RWPE1 (cell line): ENCODE measurements at regions not wholly inside any gene's neighbourhood (a gene's known extent, or its start where the extent isn't known, plus 50 kb on each side); places are given as distances from the start of the nearest gene placed in this dataset.

Experiments used
- CTCF ChIA-PET: fragments of 350-600 bp; sonication (Branson Sonifier 250); formaldehyde crosslinking; extraction: SDS; loops from one replicate; lab custom pipeline; 2021; lab: Yijun Ruan, JAX
- POLR2A ChIA-PET: fragments of 400-600 bp; formaldehyde crosslinking; extraction: SDS; loops from one replicate; lab custom pipeline; 2020; ENCODE audit warnings: antibody characterized with exemption; ENCODE audit not compliant: low non-redundant PET; lab: Yijun Ruan, JAX
- DNase-seq: peaks from one replicate; pipeline ENCODE4 v3.0.0; 2012; ENCODE audit warnings: low spot score
- H3K27ac ChIP-seq: fragments of 450-650 bp; 2 replicates; pipeline ENCODE4 v1.5.1; 2017
- TF ChIP-seq, protein P1 (sequence below): fragments of 450-650 bp; conservative IDR thresholded peaks from 2 replicates; pipeline ENCODE4 v1.5.1; 2017; ENCODE audit warnings: low read depth, mild to moderate bottlenecking

DNA sequence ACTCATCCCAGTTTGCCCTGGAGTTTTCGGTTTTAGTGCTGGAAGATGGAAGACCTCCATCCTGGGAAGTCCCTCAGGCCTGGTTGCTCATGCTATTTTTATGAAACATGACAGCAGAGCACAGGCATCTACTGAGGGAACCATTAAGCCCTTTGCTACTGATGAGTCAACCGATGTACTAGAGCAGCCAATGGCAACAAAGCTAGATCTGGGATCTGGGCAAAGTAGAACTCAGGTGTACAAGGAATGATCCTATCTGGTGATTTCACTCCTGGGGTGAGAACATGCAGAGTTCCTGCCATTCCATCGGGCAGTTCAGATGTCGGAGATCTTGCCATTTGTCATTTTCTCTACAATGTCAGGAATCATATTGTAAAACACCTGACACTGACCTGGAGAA is 166.2 kb upstream of the NSMCE3 start:
- DNase-seq = peak; percentile 21
- H3K27ac ChIP-seq = no peak overlapping the region
- POLR2A ChIA-PET = no interaction called here
- CTCF ChIA-PET = interaction anchor here (0.6 kb wide), 1 partner anchor 72 kb away, joined by 3 read pairs; no protein-coding TSS in a partner anchor
- TF ChIP-seq, protein P1, sequence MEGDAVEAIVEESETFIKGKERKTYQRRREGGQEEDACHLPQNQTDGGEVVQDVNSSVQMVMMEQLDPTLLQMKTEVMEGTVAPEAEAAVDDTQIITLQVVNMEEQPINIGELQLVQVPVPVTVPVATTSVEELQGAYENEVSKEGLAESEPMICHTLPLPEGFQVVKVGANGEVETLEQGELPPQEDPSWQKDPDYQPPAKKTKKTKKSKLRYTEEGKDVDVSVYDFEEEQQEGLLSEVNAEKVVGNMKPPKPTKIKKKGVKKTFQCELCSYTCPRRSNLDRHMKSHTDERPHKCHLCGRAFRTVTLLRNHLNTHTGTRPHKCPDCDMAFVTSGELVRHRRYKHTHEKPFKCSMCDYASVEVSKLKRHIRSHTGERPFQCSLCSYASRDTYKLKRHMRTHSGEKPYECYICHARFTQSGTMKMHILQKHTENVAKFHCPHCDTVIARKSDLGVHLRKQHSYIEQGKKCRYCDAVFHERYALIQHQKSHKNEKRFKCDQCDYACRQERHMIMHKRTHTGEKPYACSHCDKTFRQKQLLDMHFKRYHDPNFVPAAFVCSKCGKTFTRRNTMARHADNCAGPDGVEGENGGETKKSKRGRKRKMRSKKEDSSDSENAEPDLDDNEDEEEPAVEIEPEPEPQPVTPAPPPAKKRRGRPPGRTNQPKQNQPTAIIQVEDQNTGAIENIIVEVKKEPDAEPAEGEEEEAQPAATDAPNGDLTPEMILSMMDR = no peak

DNA sequence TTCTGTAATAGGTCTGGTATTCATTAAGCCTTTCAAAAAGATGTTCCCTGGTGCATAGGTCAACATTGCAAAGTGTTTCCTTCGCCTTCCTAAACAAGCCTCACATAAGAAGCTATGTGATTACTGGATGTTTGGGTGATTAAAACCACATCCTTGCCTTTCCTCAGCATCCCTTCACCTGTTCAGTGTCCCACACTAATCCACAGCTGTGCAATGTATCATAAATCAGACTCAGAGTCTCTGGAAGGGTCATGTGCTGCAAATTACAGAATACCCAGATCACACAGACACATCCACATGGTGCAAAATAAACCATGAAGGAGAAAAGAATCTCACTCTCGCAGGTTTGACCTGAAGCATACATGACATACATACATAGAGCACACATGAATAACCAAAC is 164.7 kb upstream of the NSMCE3 start:
- CTCF ChIA-PET = no interaction called here
- POLR2A ChIA-PET = no interaction called here
- TF ChIP-seq, protein P1 = no peak
- no peak overlapping the region for H3K27ac ChIP-seq
- DNase-seq = no peak

DNA sequence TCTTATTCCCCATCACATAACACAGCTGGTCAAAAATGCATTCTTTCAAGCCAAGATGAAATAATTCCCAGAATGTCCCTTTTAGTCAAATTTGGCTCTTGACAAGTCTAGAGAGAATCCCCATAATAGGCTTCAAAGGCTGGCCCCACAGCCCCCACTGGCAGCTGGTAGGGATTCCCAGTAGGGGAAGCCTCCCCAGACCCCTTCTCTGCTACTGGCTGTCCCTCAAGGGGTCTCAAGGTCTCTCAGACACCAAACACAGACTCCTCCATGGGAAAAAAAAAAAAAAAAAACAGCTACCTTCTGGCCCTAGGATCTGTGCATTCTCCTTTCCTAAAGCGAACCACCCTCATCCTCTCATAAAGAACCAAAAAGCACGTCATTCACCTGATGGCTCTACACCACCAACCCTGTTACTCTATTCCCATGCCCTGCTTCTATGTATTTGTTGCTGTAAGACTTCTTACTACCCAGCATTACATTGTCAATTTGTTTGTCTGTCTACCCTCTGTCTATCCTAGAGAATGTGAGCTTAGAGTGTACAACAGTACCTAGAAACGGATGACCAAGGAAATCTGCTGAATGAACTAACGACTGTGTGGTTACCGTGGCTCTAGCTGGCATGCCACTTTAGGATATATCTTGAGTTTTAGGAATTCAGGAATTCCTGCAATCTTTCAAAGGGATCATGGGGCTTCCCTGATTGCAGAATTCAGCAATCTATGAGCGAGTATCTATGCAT is 164.1 kb upstream of the NSMCE3 start:
- H3K27ac ChIP-seq = no peak overlapping the region
- POLR2A ChIA-PET = no interaction called here
- no peak for DNase-seq
- CTCF ChIA-PET = no interaction called here
- TF ChIP-seq, protein P1 = no peak

DNA sequence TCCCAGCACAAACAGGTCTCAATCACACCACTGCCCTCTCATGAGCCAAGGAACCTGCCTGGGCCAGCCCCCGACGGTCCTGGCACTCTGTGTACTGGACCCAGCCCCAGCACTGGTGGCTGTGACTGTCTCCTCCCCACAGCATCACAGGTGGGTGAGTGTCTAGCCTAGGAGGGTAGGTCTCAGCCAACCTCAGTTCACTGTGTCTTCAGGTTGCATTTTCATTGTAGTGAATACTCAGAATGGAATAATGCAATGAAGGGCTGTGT is 163.4 kb upstream of the NSMCE3 start:
- CTCF ChIA-PET = no interaction called here
- POLR2A ChIA-PET = no interaction called here
- DNase-seq = no peak
- TF ChIP-seq, protein P1 = no peak
- H3K27ac ChIP-seq = no peak overlapping the region

DNA sequence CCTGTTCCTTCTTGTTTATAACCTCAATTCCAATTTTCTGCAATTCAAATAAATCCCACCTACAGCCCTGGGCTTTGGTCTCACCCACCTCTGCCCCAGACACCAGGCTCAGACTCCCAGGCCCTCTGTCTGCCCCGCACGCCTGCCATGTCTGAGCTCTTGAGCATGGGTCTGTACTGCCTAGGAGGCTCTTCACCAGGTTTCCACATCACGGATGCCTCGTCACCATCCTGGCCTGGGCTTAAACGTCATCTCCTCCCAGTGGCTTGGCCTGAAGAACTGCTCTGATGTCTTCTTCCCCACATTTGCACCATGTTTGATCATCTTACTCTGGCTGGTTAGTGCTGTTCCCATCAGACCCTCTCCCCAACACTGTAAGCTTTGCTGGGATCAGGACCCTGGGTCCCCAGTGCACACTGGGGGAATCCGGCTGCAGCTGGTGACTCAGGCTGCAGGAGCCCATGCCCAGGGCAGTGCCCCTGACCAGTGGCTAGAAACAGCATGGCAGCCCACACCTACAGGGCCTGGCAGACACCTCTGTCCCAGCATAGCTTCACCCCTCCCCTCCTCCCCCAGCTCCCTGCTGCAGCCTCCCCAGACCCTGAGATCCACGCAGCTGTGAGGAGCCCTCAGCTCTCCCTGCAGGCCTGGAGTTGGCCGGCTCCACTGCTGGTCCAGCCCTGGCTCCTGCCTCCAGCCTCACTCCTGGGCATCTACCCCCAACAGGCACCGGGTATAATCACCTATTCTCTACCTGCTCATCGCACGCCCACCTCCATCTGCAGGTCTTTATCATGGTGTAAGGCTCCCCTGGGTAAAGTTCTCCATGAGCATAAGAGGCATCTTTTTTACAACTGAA is 162.8 kb upstream of the NSMCE3 start:
- TF ChIP-seq, protein P1 = no peak
- DNase-seq = no peak
- H3K27ac ChIP-seq = no peak overlapping the region
- CTCF ChIA-PET = interaction anchor here (0.6 kb wide), 1 partner anchor 315 kb away, joined by 4 read pairs; no protein-coding TSS in a partner anchor
- POLR2A ChIA-PET = no interaction called here

DNA sequence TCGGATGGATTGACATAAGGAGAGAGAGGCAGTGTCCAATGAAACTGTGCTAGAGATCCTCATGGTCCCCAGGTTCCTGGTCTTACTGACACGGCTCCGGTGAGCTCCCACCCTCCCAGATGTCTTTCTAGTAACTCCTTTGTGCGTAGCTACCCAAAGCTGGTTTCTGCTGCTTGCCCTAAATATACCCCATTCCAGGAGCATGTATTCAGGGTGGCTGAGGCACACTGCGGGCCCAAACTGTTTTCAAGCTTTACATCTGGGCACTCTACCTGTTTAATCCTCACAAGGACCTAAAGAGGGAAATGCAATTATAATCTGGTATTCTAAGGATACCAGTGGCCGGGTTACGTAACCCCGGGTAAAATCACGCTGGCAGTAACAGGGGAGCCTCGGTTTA is 161.2 kb upstream of the NSMCE3 start:
- no peak overlapping the region for H3K27ac ChIP-seq
- ChIA-PET CTCF (no interaction called here), POLR2A (no interaction called here)
- DNase-seq = no peak
- TF ChIP-seq, protein P1 = no peak
